Esophagus squamous epithelium (tissue), 4 donors: ENCODE measurements at regions not wholly inside any gene's neighbourhood (a gene's known extent, or its start where the extent isn't known, plus 50 kb on each side); places are given as distances from the start of the nearest gene placed in this dataset.

Source experiments
- CTCF ChIP-seq, 6 experiments: fragments of 450-650 bp in 4 of 6; fragments of 200-600 bp in 2 of 6; sonication (generic) in 2 of 6; IDR thresholded peaks; one replicate each; pipeline ENCODE4 v1.5.1; 2016 to 2019; ENCODE audit warnings: antibody characterized with exemption in 6 of 6, mild to moderate bottlenecking in 4 of 6, moderate library complexity in 4 of 6
- POLR2A ChIP-seq, 4 donors: fragments of 450-650 bp; IDR thresholded peaks; one replicate each; pipeline ENCODE4 v1.6.1; 2017; ENCODE audit warnings: antibody characterized with exemption in 4 of 4, mild to moderate bottlenecking in 4 of 4, moderate library complexity in 3 of 4

DNA sequence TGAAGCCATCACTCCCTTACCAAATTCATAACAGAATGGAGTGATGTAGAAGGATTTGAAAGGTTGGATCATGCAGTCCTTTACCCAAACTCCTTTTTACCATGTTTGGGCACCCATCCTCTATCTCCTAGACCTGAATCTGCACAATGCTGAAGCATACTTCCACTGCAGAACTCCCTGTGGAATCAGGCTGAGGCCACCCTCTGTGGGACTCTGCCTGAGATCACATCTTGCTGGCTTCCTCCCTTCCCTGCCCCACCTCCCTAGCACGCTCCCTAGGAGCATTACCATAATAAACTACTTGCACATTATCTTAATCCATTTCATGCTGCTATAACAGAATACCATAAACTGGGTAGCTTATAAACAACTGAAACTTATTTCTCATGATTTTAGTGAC, 68.4 kb upstream of the VSTM2B start:
- no peak for TF ChIP-seq CTCF (IDR thresholded peaks at IDR 0.05)
- TF ChIP-seq POLR2A (IDR thresholded peaks at IDR 0.05), result no peak
